ENCODE measurements at regions not wholly inside any gene's neighbourhood (a gene's known extent, or its start where the extent isn't known, plus 50 kb on each side); places are given as distances from the start of the nearest gene placed in this dataset.
"Not testable (repeated sequence)": the region's sequence is repeated elsewhere in the genome, so short reads cannot be mapped to it uniquely, and the experiment has no call there.

DNA sequence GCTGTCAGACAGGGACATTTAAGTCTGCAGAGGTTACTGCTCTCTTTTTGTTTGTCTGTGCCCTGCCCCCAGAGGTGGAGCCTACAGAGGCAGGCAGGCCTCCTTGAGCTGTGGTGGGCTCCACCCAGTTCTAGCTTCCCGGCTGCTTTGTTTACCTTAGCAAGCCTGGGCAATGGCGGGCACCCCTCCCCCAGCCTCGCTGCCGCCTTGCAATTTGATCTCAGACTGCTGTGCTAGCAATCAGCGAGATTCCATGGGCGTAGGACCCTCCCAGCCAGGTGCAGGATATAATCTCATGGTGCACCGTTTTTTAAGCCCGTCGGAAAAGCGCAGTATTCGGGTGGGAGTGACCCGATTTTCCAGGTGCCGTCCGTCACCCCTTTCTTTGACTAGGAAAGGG, 235.6 kb downstream of the BRINP2 start:
- POLR2A ChIA-PET (ENCODE audit: unreplicated experiment): not testable (repeated sequence)

More for the DNA sequence above, 235.6 kb downstream of the BRINP2 start:
- H3K56ac ChIP-seq (ENCODE audit: extremely low read depth, insufficient read depth, low read length); H3K14ac ChIP-seq (replicated peaks; ENCODE audit: low read depth, low read length); CTCF ChIA-PET; H2BK20ac ChIP-seq (ENCODE audit: low read depth, low read length); H3K18ac ChIP-seq (ENCODE audit: low read depth, low read length); H3K4ac ChIP-seq (ENCODE audit: low read depth, low read length); H2BK15ac ChIP-seq (ENCODE audit: low read depth, low read length); H3K4me3 ChIP-seq (ENCODE audit: insufficient read depth, low read depth, low read length); DNase-seq; H3K9me3 ChIP-seq (ENCODE audit: control insufficient read depth, insufficient read depth, low read length); H3K4me2 ChIP-seq (ENCODE audit: low read depth, low read length); BruUV-seq (replicated peaks); H2AFZ ChIP-seq (replicated peaks; ENCODE audit: low read length, poor library complexity); H3K4me1 ChIP-seq (ENCODE audit: control insufficient read depth, insufficient read depth, low read length); H3K27ac ChIP-seq (ENCODE audit: insufficient read depth, low read length); H3K23ac ChIP-seq (ENCODE audit: low read depth, low read length); intact Hi-C loops (cut with micrococcal nuclease); H4K91ac ChIP-seq (ENCODE audit: insufficient read depth, low read depth, low read length); in situ Hi-C loops (cut with MboI; ENCODE audit: low sequenced_read_pairs); H2AK9ac ChIP-seq (replicated peaks; ENCODE audit: low read depth, low read length, poor library complexity); H3K9me1 ChIP-seq (ENCODE audit: insufficient read depth, low read length); H3K9ac ChIP-seq (ENCODE audit: low read depth, low read length); H2BK120ac ChIP-seq (ENCODE audit: low read depth, low read length); H3K79me1 ChIP-seq (ENCODE audit: low read depth in 1 of 2, low read length in 2 of 2); H4K20me1 ChIP-seq (ENCODE audit: insufficient read depth, low read length); H4K5ac ChIP-seq (ENCODE audit: low read depth, low read length); ATAC-seq (ENCODE audit: low read depth); H4K8ac ChIP-seq (ENCODE audit: low read depth in 2 of 2, low read length in 2 of 2); H2AK5ac ChIP-seq (ENCODE audit: low read depth, low read length); dilution Hi-C loops (cut with HindIII; ENCODE audit: low sequenced_read_pairs, unreplicated experiment); H2BK5ac ChIP-seq (ENCODE audit: low read depth, low read length, poor library complexity, severe bottlenecking); H3K36me3 ChIP-seq (ENCODE audit: control insufficient read depth, insufficient read depth, low read length); H3K27me3 ChIP-seq (ENCODE audit: control insufficient read depth, insufficient read depth, low read length): not testable (repeated sequence)
- WGBS, 2 experiments (ENCODE audit: extremely low coverage in 2 of 2, insufficient read length in 1 of 2): no CpG with 5 or more reads among the region's 14 CpGs
